ENCODE measurements at regions not wholly inside any gene's neighbourhood (a gene's known extent, or its start where the extent isn't known, plus 50 kb on each side); places are given as distances from the start of the nearest gene placed in this dataset.

- no peaks in the 10 kb centered on the region for H3K9me3 Mint-ChIP-seq
- no peak overlapping the region for H3K4me3 Mint-ChIP-seq
- peaks cover 9% of the 10 kb centered on the region for H3K4me1 Mint-ChIP-seq (ENCODE audit: low read depth)
- no peak for DNase-seq
- ATAC-seq: no peak
- peaks cover 19% of the 10 kb centered on the region for H3K27me3 Mint-ChIP-seq (ENCODE audit: low read depth)
- no peaks in the 10 kb centered on the region for H3K36me3 Mint-ChIP-seq (ENCODE audit: insufficient read depth)
Measured at GRCh38 chr1:11338284-11338924, 65.4 kb downstream of the UBIAD1 start.

GRCh38 chr1:11339346-11340232 is 66.6 kb downstream of the UBIAD1 start:
- Mint-ChIP-seq H3K4me1 (ENCODE audit: low read depth) (peaks cover 9% of the 10 kb centered on the region), H3K36me3 (ENCODE audit: insufficient read depth) (no peaks in the 10 kb centered on the region), H3K4me3 (no peak overlapping the region), H3K27me3 (ENCODE audit: low read depth) (peaks cover 19% of the 10 kb centered on the region), H3K9me3 (no peaks in the 10 kb centered on the region)
- no peak for ATAC-seq
- DNase-seq: no peak

DNA sequence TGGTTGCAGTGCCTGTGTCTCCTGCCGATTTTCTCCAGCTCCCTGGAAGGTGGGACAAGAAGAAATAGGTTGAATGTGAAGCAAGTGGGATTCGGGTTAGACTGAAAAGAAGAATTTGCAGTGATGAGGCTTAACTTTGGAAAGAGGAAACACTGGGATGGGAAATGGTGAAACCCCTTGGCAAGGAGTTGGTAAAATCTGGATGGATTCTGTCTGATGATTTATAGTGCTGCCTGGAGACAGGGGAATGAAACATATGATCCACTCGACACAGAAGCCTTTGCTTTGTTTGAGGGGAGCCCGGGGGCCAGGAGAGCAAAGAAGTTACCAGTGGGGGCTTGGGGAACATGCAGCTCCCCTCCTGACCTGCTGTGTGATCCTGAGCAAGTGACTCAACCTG is 67.2 kb downstream of the UBIAD1 start:
- Mint-ChIP-seq H3K4me1 (ENCODE audit: low read depth) (peaks cover 6% of the 10 kb centered on the region), H3K36me3 (ENCODE audit: insufficient read depth) (no peaks in the 10 kb centered on the region)
- ATAC-seq: no peak

DNA sequence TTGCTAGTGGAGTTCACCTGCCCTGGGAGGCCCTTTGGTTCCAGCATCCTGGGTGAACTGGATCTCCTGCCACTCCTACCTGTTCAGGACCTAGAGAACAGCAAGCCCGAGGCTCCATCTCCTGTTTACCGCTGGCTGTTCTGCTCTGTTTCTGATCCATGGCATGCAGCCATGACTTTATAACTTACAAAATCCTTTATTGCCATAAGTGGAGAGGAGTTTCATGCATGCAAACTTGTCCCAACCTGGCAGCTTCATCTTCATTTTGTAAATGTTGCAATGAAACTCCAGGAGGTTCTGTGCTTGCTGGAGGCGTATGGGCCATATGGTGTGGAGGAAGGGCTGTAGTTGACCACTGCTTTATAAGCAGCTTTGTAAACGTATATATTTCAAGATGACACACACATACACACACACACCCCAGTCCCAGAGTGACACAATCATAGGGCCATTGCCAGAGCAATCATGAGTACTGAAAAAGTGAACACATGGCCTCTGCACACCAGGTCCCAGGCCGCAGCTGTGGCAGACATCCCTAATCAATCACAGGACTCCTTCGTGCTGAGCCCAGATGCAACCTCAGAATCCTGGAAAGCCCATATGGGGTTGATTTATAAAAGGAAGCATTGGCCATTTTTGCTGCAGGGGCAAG is 69.0 kb downstream of the UBIAD1 start:
- DNase-seq (no peak), ATAC-seq (no peak)
- Mint-ChIP-seq H3K4me3 (no peak overlapping the region), H3K36me3 (ENCODE audit: insufficient read depth) (no peaks in the 10 kb centered on the region), H3K9me3 (no peaks in the 10 kb centered on the region), H3K27me3 (ENCODE audit: low read depth) (peaks cover 18% of the 10 kb centered on the region), H3K4me1 (ENCODE audit: low read depth) (peaks cover 6% of the 10 kb centered on the region)

More for the DNA sequence above, 67.2 kb downstream of the UBIAD1 start:
- Mint-ChIP-seq H3K4me3 (no peak overlapping the region), H3K27me3 (ENCODE audit: low read depth) (peaks cover 17% of the 10 kb centered on the region), H3K9me3 (no peaks in the 10 kb centered on the region)
- no peak for DNase-seq

- DNase-seq: no peak
- H3K36me3 Mint-ChIP-seq (ENCODE audit: insufficient read depth): no peaks in the 10 kb centered on the region
- H3K4me3 Mint-ChIP-seq: no peak overlapping the region
- peaks cover 4% of the 10 kb centered on the region for H3K4me1 Mint-ChIP-seq (ENCODE audit: low read depth)
- ATAC-seq: no peak
- peaks cover 18% of the 10 kb centered on the region for H3K27me3 Mint-ChIP-seq (ENCODE audit: low read depth)
- H3K9me3 Mint-ChIP-seq: no peaks in the 10 kb centered on the region
Measured at GRCh38 chr1:11342621-11343032, 69.6 kb downstream of the UBIAD1 start.

- DNase-seq (no peak), ATAC-seq (no peak)
- peaks cover 4% of the 10 kb centered on the region for H3K4me1 Mint-ChIP-seq (ENCODE audit: low read depth)
- no peak overlapping the region for H3K4me3 Mint-ChIP-seq
- H3K9me3 Mint-ChIP-seq: peaks cover 8% of the 10 kb centered on the region
- H3K36me3 Mint-ChIP-seq (ENCODE audit: insufficient read depth): no peaks in the 10 kb centered on the region
- H3K27me3 Mint-ChIP-seq (ENCODE audit: low read depth): peaks cover 9% of the 10 kb centered on the region
Measured at GRCh38 chr1:11345971-11346715, 73.1 kb downstream of the UBIAD1 start.

DNA sequence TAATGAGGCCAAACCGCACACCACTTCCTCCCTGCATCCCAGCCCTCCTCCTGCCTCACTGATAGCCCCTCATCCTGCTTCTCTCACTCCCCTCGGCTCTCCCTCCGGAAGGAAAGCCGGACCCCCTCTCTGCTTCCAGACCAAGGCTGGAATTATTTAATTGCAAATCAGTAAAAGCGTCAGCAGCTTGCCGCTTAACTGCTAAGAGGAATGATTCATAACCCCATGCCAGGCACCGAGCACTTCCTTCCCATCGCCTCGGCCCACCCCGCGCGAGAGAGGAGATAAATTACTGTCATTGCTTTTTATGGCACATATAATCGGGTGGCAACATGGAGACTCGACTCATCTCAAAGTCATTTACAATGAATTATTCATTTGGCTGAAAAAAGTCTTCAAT is 77.3 kb downstream of the UBIAD1 start:
- Mint-ChIP-seq H3K4me3 (no peak overlapping the region), H3K36me3 (ENCODE audit: insufficient read depth) (no peaks in the 10 kb centered on the region), H3K27me3 (ENCODE audit: low read depth) (peaks cover 15% of the 10 kb centered on the region), H3K9me3 (peaks cover 8% of the 10 kb centered on the region), H3K4me1 (ENCODE audit: low read depth) (peaks cover 15% of the 10 kb centered on the region)
- DNase-seq (no peak), ATAC-seq (no peak)

DNA sequence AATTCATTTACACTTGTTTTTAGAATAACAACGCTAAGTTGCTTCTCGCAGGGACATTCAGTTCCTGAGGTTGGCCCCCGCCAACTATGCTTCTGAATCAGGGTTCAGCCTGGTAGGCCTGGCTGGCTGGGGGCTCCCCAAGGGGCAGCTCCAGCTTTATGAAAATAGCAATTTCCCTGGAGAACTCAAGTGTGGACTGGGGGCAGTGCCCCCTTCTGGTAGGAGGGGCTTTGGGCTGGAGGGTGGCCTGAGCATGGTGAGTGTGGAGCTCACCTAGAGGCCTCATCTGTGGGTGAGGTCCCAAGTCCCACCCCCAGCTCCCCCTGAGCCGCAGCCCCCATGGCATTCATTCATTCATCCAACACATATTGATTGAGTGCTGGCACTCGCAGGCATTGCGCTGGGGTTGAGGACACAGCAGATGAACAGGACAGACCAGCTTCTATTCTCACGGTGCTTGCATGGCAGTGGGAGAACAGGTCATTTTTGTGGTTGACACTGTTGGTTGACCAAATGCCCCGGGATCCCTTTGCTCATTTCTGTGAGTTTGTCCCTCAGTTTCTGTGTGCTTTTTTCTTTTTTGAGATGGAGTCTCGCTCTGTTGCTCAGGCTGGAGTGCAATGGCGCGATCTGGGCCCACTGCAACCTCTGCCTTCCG is 79.2 kb downstream of the UBIAD1 start:
- Mint-ChIP-seq H3K27me3 (ENCODE audit: low read depth) (peaks cover 16% of the 10 kb centered on the region), H3K4me1 (ENCODE audit: low read depth) (peaks cover 20% of the 10 kb centered on the region), H3K4me3 (no peak overlapping the region), H3K36me3 (ENCODE audit: insufficient read depth) (no peaks in the 10 kb centered on the region), H3K9me3 (peaks cover 8% of the 10 kb centered on the region)
- ATAC-seq (no peak), DNase-seq (no peak)

GRCh38 chr1:11352816-11353799 is 80.1 kb downstream of the UBIAD1 start:
- Mint-ChIP-seq H3K27me3 (ENCODE audit: low read depth) (peaks cover 24% of the 10 kb centered on the region), H3K4me1 (ENCODE audit: low read depth) (peaks cover 20% of the 10 kb centered on the region), H3K9me3 (peaks cover 8% of the 10 kb centered on the region), H3K36me3 (ENCODE audit: insufficient read depth) (no peaks in the 10 kb centered on the region), H3K4me3 (no peak overlapping the region)
- no peak for DNase-seq
- peak in 1 of 2 donors; percentile 34 for ATAC-seq

GRCh38 chr1:11354893-11355553 is 82.0 kb downstream of the UBIAD1 start:
- Mint-ChIP-seq H3K27me3 (ENCODE audit: low read depth) (peaks cover 28% of the 10 kb centered on the region), H3K36me3 (ENCODE audit: insufficient read depth) (no peaks in the 10 kb centered on the region), H3K4me3 (no peak overlapping the region), H3K9me3 (no peaks in the 10 kb centered on the region), H3K4me1 (ENCODE audit: low read depth) (peaks cover 19% of the 10 kb centered on the region)
- ATAC-seq: no peak
- no peak for DNase-seq

- H3K27me3 Mint-ChIP-seq (ENCODE audit: low read depth): peaks cover 25% of the 10 kb centered on the region
Measured at GRCh38 chr1:11355559-11356475, 82.8 kb downstream of the UBIAD1 start.

DNA sequence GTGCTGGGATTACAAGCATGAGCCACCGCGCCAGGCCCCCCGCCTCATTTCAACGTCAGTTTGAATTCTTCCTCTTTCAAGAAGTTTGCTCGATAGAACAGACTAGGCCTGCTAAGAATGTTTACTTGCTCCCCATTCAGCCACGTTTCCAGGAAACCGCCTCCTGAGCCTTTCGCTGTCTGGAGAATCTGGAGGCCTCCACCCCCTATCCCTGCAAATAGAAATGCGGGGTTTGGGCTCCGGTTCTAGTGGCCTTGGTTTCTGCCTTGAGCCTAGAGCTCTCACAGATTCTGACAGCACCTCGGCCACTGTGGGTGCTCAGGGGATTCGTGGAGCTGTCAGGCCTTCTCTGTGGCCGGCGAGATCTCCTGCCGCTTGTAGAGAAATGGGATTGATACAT is 84.3 kb downstream of the UBIAD1 start:
- DNase-seq (no peak), ATAC-seq (no peak)
- H3K9me3 Mint-ChIP-seq: no peaks in the 10 kb centered on the region
- H3K4me3 Mint-ChIP-seq: no peak overlapping the region
- H3K36me3 Mint-ChIP-seq (ENCODE audit: insufficient read depth): no peaks in the 10 kb centered on the region
- H3K27me3 Mint-ChIP-seq (ENCODE audit: low read depth): peaks cover 25% of the 10 kb centered on the region
- peaks cover 16% of the 10 kb centered on the region for H3K4me1 Mint-ChIP-seq (ENCODE audit: low read depth)

More at GRCh38 chr1:11355559-11356475, 82.8 kb downstream of the UBIAD1 start:
- no peak for DNase-seq
- peaks cover 16% of the 10 kb centered on the region for H3K4me1 Mint-ChIP-seq (ENCODE audit: low read depth)
- H3K4me3 Mint-ChIP-seq: no peak overlapping the region
- H3K9me3 Mint-ChIP-seq: no peaks in the 10 kb centered on the region
- H3K36me3 Mint-ChIP-seq (ENCODE audit: insufficient read depth): no peaks in the 10 kb centered on the region
- ATAC-seq: no peak
